ENCODE measurements at regions not wholly inside any gene's neighbourhood (a gene's known extent, or its start where the extent isn't known, plus 50 kb on each side); places are given as distances from the start of the nearest gene placed in this dataset.
"Not testable (repeated sequence)": the region's sequence is repeated elsewhere in the genome, so short reads cannot be mapped to it uniquely, and the experiment has no call there.

GRCh38 chr16:88128556-88128955 lies 177.3 kb downstream of the BANP start:
- peak; percentile 6 for DNase-seq

GRCh38 chr16:88129133-88129532 lies 177.9 kb downstream of the BANP start:
- DNase-seq, result not testable (repeated sequence)

- DNase-seq, result no peak
These were observed 178.8 kb downstream of the BANP start for GRCh38 chr16:88130016-88130415.

- peak; percentile 15 for DNase-seq
These were observed 179.4 kb downstream of the BANP start for GRCh38 chr16:88130681-88131080.

GRCh38 chr16:88131256-88131655 lies 180.0 kb downstream of the BANP start:
- DNase-seq, result peak; percentile 15

GRCh38 chr16:88131966-88132365 lies 180.7 kb downstream of the BANP start:
- DNase-seq, result peak; percentile 3

- DNase-seq, result peak; percentile 13
These were observed 181.7 kb downstream of the BANP start for GRCh38 chr16:88132836-88133506.

- peak; percentile 10 for DNase-seq
These were observed 182.2 kb downstream of the BANP start for GRCh38 chr16:88133507-88133843.

- not testable (repeated sequence) for DNase-seq
These were observed 183.1 kb downstream of the BANP start for GRCh38 chr16:88134172-88134898.

GRCh38 chr16:88134899-88135682 lies 183.9 kb downstream of the BANP start:
- DNase-seq, result not testable (repeated sequence)

GRCh38 chr16:88136211-88136713 lies 185.0 kb downstream of the BANP start:
- peak; percentile 42 for DNase-seq

- not testable (repeated sequence) for DNase-seq
These were observed 185.7 kb downstream of the BANP start for GRCh38 chr16:88136939-88137338.

- DNase-seq, result not testable (repeated sequence)
These were observed 187.9 kb downstream of the BANP start for GRCh38 chr16:88139141-88139540.

GRCh38 chr16:88140195-88140594 lies 189.0 kb downstream of the BANP start:
- DNase-seq, result not testable (repeated sequence)

- no peak for DNase-seq
These were observed 190.3 kb downstream of the BANP start for GRCh38 chr16:88141580-88141979.

GRCh38 chr16:88142056-88142935 lies 191.1 kb downstream of the BANP start:
- DNase-seq, result not testable (repeated sequence)

GRCh38 chr16:88143122-88144027 lies 192.1 kb downstream of the BANP start:
- DNase-seq, result not testable (repeated sequence)

GRCh38 chr16:88144028-88144511 lies 192.8 kb downstream of the BANP start:
- DNase-seq, result no peak

GRCh38 chr16:88145376-88145775 lies 194.1 kb downstream of the BANP start:
- not testable (repeated sequence) for DNase-seq

- DNase-seq, result not testable (repeated sequence)
These were observed 194.7 kb downstream of the BANP start for GRCh38 chr16:88145824-88146405.

- DNase-seq, result not testable (repeated sequence)
These were observed 196.8 kb downstream of the BANP start for GRCh38 chr16:88148078-88148477.

All from left hindlimb (tissue), 1 donor.